HK-2 (cell line): ENCODE measurements at regions not wholly inside any gene's neighbourhood (a gene's known extent, or its start where the extent isn't known, plus 50 kb on each side); places are given as distances from the start of the nearest gene placed in this dataset.

Source experiments
- DNase-seq: peaks from one replicate; pipeline ENCODE4 v3.0.0-alpha.2; 2018; ENCODE audit not compliant: unreplicated experiment

GRCh38 chr9:89768650-89769071, 163.8 kb downstream of the GADD45G start:
- DNase-seq, result no peak

DNA sequence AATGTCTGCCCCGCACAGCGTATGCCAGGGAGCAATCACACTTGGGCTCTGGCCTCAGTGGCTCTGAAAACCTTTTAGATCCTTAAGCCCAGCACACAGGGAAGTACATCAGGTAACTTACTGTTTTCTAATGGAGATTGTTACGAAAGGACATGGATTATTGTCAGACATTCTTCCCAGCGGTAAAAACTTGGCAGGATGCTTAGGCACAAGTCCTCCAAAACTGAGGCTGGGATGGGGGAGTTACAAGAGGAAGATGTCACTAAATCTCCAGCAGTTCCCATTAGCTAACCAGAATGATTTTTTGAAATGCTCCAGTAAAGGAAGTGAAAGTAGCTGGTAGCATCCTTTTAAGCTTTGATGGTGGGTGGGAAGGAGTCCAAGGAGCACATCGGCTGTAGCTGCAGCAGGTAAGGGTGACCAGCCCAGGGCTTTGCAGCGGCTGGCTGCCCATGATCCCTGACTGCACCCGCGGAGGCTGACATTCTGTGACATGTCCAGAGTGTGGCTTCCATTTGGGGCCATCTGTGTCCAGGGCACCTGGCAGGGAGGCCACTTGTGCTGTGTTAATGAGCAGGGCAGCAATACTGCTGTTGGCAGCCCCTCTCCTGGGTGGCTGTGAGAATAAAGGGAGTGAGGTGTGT, 165.8 kb downstream of the GADD45G start:
- no peak for DNase-seq

DNA sequence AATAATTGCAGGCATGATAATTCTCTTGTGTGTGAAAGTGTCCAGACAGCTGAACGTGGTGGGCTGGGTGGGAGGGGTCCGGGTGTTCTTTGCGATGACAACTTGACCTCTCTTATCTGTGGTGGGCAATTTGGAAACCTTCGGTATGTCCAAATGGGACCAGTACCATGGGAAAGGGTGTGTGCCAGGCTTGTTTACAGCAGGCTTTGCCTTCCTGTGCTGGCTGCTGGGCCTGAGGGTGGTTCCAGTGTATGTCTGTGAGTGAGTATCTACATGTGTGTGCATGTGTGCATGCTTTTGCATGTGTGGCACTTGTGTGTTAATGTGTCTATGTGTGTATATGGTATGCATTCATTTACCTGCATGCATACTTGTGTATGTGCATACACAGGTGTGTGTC, 166.4 kb downstream of the GADD45G start:
- no peak for DNase-seq

- no peak for DNase-seq
Measured at GRCh38 chr9:89773170-89773569, 168.4 kb downstream of the GADD45G start.

DNA sequence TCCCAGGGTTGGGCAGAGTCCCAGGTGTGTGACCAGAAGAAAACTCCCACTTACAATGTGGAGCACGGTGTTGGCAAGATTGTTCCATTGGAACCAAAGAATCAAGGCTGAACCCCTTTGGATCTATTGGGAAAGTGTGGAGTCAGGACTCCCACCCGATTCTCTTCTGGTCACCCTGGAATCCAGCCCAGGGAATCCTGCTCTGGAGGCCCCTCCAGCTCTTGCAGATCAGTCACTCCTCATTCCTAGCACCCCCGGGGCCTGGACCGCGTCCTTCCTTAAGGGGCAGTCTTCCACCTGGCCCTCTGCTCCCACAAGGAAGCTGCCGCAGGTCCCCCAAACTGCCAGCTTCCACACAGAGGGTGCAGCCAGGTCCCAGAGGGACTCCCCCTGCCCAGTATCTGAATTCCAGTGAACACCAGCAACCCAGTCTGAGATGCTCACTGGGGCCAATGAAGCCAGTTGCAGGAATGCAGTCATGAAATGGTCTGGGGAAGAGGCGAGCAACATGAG, 170.1 kb downstream of the GADD45G start:
- DNase-seq, result no peak

DNA sequence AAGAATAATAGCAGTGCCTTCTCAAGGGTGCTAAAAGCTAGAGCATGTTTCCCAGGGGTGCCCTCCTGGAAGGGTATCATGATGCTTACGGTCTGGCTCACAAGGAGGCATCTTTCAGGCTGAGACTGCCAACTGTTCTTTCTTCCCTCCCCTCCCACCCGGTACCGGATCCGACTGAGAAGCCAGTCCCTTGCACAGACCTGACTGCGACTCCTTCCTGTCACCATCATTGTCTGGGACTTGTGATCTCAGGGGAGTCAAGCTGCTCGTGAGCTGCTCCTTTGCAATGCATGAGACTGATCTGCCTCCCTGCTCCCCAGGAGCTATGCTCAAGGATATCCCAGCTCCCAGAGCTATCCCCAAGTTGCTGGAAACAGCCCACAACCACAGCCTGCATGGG, 170.8 kb downstream of the GADD45G start:
- no peak for DNase-seq

DNA sequence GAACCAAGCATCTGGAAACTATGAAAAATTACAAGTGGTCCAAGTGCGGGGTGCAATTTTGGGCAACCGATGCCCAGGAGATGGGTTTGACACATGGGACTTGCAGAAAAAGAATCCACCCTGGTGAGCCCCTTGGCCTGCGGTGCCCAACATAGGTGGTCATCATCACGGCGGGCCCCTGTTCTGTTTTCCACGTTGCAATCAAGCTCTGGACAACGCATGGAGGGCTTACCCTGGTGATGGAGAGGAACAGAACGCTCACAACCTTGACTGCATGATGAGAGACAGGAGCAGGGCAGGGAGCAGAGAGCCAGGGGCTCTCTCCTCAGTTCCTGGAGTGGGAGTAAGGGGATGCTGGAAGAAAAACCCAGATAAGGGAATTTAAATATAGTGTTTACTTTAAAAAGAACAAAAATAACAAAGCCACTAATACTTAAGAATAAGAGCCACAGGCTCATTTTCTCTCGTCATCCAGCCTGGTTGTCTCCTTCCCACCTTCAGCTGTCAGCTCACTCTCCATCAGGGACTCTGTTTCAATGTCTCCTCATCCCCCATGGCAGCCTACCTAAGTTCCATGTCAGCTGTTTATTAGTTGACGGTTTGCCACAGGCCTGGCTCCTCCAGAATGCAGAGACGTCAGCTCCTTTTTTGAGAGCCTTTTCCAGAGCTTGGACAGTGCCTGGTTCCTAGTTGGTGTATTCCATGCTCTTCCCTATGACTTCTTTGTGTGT, 172.1 kb downstream of the GADD45G start:
- no peak for DNase-seq

- DNase-seq, result no peak
Measured at GRCh38 chr9:89777544-89777943, 172.7 kb downstream of the GADD45G start.

DNA sequence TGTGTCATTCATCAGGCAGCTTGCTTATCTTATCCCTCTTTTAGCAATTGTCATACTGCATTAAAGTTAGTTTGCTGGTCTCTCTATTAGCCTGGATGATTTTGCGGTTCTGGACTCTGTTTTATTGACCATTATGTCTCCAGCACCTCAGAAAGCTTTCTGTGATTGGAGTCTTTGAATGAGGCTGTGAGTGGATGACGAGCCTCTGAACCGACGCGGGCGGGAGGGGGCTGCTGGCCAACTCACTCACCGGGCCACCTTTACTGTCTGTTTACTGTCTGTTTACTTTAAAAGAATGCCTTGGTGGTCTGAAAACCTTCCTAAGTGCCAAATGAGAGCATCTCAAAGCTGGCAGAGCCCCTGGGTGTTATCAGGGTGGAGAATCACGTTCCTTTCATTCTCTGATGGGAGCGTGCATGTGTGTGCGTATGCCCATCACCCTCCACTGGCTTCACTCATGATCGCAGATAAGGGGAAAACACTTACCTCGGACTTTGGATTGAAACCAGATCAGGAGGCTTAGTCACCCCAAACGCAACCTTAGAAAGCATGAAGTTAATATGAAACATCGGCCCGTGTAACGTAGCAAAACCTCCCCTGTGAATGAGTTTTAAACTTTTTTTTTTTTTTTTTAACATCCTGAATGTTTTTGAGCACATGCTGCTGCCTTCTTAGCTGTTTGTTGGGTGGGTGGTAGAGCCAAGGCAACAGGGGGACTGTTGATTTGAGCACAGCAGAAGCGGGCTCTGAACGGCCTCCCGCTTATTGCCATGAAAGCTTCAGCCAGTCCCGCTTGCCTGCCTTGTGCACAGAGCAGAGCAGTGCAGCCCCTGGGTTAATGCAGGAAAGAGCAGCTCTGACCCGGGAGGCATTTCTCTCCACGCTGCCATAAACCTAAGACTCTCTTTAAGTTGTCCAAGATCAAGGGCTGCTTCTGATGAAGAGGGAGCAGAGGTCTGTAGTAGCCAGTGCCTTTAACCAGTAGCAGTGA, 173.6 kb downstream of the GADD45G start:
- no peak for DNase-seq

DNA sequence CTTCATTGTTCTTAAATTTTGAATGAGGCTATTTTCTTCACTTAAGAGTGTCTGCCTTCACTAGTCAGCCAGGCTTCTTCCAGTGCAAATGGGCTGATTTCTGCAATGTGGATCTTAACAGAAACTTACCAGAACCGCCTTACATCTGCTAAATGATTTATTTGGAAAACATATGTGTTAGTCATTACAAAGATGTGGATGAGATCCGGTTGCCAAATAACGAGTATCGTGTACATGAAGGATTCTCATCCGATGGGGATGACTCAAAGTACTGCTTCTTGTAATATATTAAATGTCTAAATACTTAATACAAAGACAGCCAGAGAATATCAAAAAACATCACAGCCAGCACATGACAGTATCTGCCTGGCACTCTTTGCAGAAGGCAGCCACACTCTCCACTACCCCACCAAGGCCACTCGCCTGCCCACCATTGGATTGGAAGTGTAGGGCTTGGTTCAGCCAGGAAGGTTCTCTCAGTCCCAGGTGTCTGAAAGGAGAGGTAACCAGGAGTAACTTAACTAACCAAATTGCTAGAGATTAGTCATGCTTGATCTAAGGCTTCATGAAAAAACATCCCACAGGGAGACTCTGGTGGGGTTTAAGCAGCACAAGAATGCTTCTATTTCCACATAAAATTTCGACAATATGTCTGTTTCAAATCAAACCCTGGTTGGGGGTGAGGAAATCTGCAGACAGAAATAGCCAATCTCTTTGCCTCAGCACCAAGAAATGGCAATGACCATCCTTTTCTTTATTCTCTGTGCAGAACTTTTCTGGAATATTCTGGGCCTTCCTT, 174.8 kb downstream of the GADD45G start:
- no peak for DNase-seq

DNA sequence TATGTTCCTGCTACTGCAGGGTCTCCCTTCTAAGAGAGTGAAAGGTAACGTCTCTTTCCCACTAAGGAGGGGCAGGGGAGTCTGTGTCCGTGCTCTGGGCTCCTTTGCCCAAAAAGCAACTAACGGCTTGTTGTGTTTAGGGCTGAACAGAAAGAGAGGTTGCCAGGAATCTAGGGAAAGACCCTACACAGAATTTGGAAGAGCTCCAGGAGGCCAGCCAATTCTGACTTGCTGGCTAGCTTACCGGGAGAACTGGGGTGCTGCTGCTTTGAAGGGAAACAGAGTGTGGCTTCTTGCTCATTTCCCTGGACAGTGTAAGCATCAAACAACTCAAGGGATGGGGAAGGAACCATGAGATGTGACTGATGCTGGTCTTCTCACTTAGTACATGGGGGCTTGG, 176.1 kb downstream of the GADD45G start:
- no peak for DNase-seq

- DNase-seq, result no peak
Measured at GRCh38 chr9:89781838-89782540, 177.2 kb downstream of the GADD45G start.

- no peak for DNase-seq
Measured at GRCh38 chr9:89786655-89787054, 181.8 kb downstream of the GADD45G start.

DNA sequence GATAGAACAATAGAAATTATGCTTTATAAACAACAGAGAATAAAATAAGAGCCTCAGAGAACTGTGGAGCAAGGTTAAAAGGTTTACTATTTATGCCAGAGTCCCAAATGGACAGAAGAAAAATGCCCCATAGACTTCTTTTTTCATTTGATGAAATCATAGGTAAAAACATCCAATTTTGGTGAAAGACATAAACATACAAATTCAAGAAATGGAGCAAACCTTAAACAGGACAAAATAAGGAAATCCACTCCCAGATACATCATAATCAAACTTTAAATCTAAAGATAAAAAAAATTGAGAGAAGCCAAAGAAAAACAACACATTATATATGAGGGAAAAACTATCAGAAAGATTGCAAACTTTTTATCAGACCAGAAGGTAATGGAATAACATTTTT, 182.8 kb downstream of the GADD45G start:
- no peak for DNase-seq

DNA sequence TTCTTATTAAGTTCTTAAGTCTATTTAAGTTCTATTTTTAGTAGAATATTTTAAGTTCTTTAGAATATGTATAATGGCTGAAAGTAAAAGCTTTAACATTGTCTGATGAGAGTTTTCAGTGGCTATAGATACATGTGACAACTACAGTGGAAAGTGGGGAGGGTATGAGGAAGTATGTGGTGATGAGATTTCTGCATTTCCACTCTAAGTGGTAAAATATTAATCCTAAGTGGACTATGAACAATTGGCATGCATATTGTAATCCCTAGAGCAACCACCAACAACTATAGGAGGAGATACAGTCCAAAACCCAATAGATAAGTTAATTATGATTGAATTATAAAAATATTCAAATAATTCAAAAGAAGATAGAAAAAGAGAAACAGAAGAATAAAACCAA, 183.6 kb downstream of the GADD45G start:
- DNase-seq, result no peak

DNA sequence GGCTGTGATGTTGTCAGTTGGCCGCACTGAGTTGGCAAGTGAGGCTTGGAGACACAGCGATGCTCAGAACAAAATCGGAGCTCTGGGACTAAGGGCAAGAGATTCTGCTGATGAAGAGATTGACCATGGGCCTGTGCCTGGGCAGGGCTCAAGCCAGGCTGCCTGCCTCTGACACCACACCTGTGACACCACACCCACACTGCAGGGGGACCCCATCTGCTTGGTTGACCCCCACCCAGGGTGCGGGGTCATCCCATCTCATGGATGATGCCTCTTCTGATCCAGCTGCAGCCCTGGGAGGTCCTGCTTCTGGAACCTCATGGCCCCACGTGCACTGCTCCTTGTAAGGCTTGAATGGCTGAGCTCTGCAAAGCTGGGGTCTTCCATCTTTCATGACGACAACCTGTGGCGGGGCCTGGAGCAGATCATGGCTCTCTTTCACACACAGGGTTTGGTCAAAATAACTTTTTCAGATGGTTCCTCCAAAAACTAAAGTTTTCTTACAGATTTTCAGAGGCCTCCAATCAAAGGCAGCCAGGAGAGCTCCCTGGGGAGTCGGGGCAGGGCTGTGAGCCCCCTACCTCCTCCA, 185.2 kb downstream of the GADD45G start:
- DNase-seq, result no peak

GRCh38 chr9:89790542-89791109, 185.8 kb downstream of the GADD45G start:
- no peak for DNase-seq

DNA sequence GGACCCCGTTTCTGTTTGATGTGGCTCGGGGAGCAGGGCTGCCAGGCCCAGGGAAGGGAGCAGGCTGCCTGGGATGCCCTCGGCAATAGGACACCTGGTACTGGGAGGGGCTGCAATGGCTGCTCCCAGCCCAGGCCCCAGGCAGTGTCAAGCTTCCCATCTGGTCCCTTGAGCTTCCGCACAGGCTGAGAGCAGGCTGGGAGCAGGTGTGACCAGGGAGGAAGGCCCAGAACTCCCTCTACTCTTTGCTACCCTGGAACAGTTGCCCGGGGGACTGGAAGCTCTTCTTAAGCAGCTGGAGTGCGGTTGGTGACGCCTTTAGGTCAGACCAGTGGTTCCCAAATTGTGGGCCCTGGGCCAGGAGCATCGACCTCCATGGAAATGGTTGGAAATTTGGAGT, 186.9 kb downstream of the GADD45G start:
- no peak for DNase-seq

GRCh38 chr9:89792189-89793123, 187.6 kb downstream of the GADD45G start:
- DNase-seq, result no peak
